K562 (cell line): ENCODE measurements at regions not wholly inside any gene's neighbourhood (a gene's known extent, or its start where the extent isn't known, plus 50 kb on each side); places are given as distances from the start of the nearest gene placed in this dataset.

Experiments used
- ATAC-seq: fragments of 200-7000 bp; cut with Tn5 transposase; 3 replicates; pipeline ENCODE4 v1.9.1; 2020; ENCODE audit warnings: moderate library complexity
- BruUV-seq: library from RNA; stranded (reverse); fragments of 400-500 nt; replicated peaks from 2 replicates; lab custom pipeline; 2021; lab: Mats Ljungman, UMichigan
- CTCF ChIA-PET: fragments of 300-600 bp; formaldehyde crosslinking; extraction: SDS; loops from one replicate; lab custom pipeline; 2021; ENCODE audit warnings: low intra/inter-chr PET ratio; lab: Yijun Ruan, JAX
- POLR2A ChIA-PET: fragments of 300-600, 350-650 bp; sonication (Branson Sonifier 250); formaldehyde crosslinking; extraction: SDS; loops from one replicate; lab custom pipeline; 2021; ENCODE audit warnings: antibody characterized with exemption, inconsistent platforms; lab: Yijun Ruan, JAX
- DNase-seq, 4 experiments: peaks; one replicate each; pipeline versions ENCODE4 v3.0.0 to v3.0.0-alpha.2; 2011 to 2018; ENCODE audit warnings: low spot score in 3 of 4, mixed read lengths in 3 of 4; ENCODE audit errors: extremely low read depth in 1 of 4
- FAIRE-seq: peaks from 2 replicates; lab custom pipeline; 2011; peaks lifted over from hg19 to GRCh38; lab: Jason Lieb, UNC
- H2AFZ ChIP-seq: 2 replicates; pipeline ENCODE4 v1.6.0; 2011; ENCODE audit warnings: low read depth, low read length, control low read depth, inconsistent platforms
- H3K27ac ChIP-seq: fragments of 200-600 bp; 3 replicates; pipeline ENCODE4 v1.8.0; 2011; ENCODE audit warnings: low read depth, mild to moderate bottlenecking, control low read depth, inconsistent platforms, low read length, moderate library complexity, mixed read lengths; ENCODE audit errors: extremely low read depth
- H3K27me3 ChIP-seq, 2 experiments: fragments of 300-600 bp in 1 of 2; 2 replicates in 1 of 2; 3 replicates in 1 of 2; pipeline versions ENCODE4 v1.6.0 to v1.8.0; 2011; ENCODE audit warnings: inconsistent platforms in 2 of 2, low read length in 2 of 2, mild to moderate bottlenecking in 1 of 2, mixed read lengths in 1 of 2, moderate library complexity in 1 of 2; ENCODE audit not compliant: control insufficient read depth in 2 of 2, insufficient read depth in 2 of 2
- H3K36me3 ChIP-seq: fragments of 300-600 bp; 3 replicates; pipeline ENCODE4 v1.8.0; 2011; ENCODE audit warnings: mild to moderate bottlenecking, low read length, inconsistent platforms; ENCODE audit not compliant: control insufficient read depth, insufficient read depth
- H3K4me1 ChIP-seq, 2 experiments: fragments of 200-600 bp in 1 of 2; replicated peaks in 1 of 2; 2 replicates in 1 of 2; 3 replicates in 1 of 2; pipeline versions ENCODE4 v1.5.1 to v1.8.0; 2011; ENCODE audit warnings: inconsistent platforms in 2 of 2, low read length in 2 of 2, mild to moderate bottlenecking in 1 of 2, mixed read lengths in 1 of 2, moderate library complexity in 1 of 2; ENCODE audit not compliant: control insufficient read depth in 2 of 2, insufficient read depth in 2 of 2
- H3K4me2 ChIP-seq: 2 replicates; pipeline ENCODE4 v1.6.1; 2011; ENCODE audit warnings: low read length, control low read depth, inconsistent platforms, mixed read lengths; ENCODE audit not compliant: insufficient read depth
- H3K4me3 ChIP-seq: fragments of 200-600 bp; sonication (generic), shearing (Covaris generic); 2 replicates; pipeline ENCODE4 v1.5.1; 2016; ENCODE audit warnings: control low read depth, inconsistent platforms
- H3K79me2 ChIP-seq: fragments of 200-600 bp; 3 replicates; pipeline ENCODE4 v1.8.0; 2011; ENCODE audit warnings: low read length, inconsistent platforms; ENCODE audit not compliant: control insufficient read depth, insufficient read depth
- H3K9ac ChIP-seq, 2 experiments: 2 replicates each; pipeline versions ENCODE4 v1.6.0 to v1.6.1; 2011; ENCODE audit warnings: low read depth in 2 of 2, low read length in 2 of 2, control low read depth in 1 of 2, inconsistent platforms in 1 of 2, mild to moderate bottlenecking in 1 of 2, mixed read lengths in 1 of 2; ENCODE audit not compliant: insufficient read depth in 1 of 2
- H3K9me1 ChIP-seq: one replicate; pipeline ENCODE4 v1.6.0; 2011; ENCODE audit warnings: inconsistent platforms, mild to moderate bottlenecking, low read length, moderate library complexity; ENCODE audit not compliant: control insufficient read depth, insufficient read depth
- H3K9me3 ChIP-seq: replicated peaks from 2 replicates; pipeline ENCODE4 v1.5.1; 2011; ENCODE audit warnings: low read depth, low read length, inconsistent platforms; ENCODE audit not compliant: control insufficient read depth, insufficient read depth
- H4K20me1 ChIP-seq: replicated peaks from 2 replicates; pipeline ENCODE4 v1.6.1; 2011; ENCODE audit warnings: low read length, inconsistent platforms, mixed read lengths; ENCODE audit not compliant: control insufficient read depth, insufficient read depth
- C11orf30 ChIP-seq: fragments of 450-650 bp; IDR thresholded peaks from 2 replicates; pipeline ENCODE4 v1.6.1; 2016; ENCODE audit warnings: low read depth, mild to moderate bottlenecking
- ERF ChIP-seq: fragments of 450-650 bp; formaldehyde crosslinking; IDR thresholded peaks from 2 replicates; pipeline ENCODE4 v1.4.0; 2020; ENCODE audit warnings: mild to moderate bottlenecking, mixed read lengths
- KLF1 ChIP-seq: fragments of 450-650 bp; IDR thresholded peaks from 2 replicates; pipeline ENCODE4 v1.6.1; 2016; ENCODE audit warnings: missing genetic modification characterization, missing compliant biosample characterization
- MAFF ChIP-seq: IDR thresholded peaks from 2 replicates; pipeline ENCODE4 v1.6.1; 2012; ENCODE audit warnings: low read length, improper control_type of control experiment
- MAFG ChIP-seq: fragments of 450-650 bp; conservative IDR thresholded peaks from 2 replicates; pipeline ENCODE4 v1.6.1; 2016; ENCODE audit warnings: missing genetic modification characterization, missing compliant biosample characterization
- NCOA4 ChIP-seq: fragments of 450-650 bp; IDR thresholded peaks from 2 replicates; pipeline ENCODE4 v1.6.1; 2018; ENCODE audit warnings: mild to moderate bottlenecking; ENCODE audit not compliant: partially characterized antibody
- ZNF316 ChIP-seq: fragments of 450-650 bp; IDR thresholded peaks from 2 replicates; pipeline ENCODE4 v1.6.1; 2016
- WGBS: fragments of 100-300 bp; shearing (Covaris generic); methylation state at CpG from one replicate; pipeline ENCODE4 v1.1.6; 2016; ENCODE audit warnings: low coverage, mixed read lengths; ENCODE audit not compliant: insufficient coverage; ENCODE audit errors: missing lambda C conversion rate; 5-methylcytosine and 5-hydroxymethylcytosine counted together
- in situ Hi-C: fragments of 300-500 bp; cut with MboI; formaldehyde crosslinking; loops from 4 replicates; pipeline ENCODE4 v1.15.0; 2018; ENCODE audit warnings: inconsistent platforms, mixed read lengths
- intact Hi-C: fragments of 100-400 bp; cut with micrococcal nuclease; formaldehyde crosslinking; loops from 2 replicates; pipeline ENCODE4 v1.14.2; 2022
- TF ChIP-seq, protein P1 (sequence below): fragments of 450-650 bp; formaldehyde crosslinking; IDR thresholded peaks from 2 replicates; pipeline ENCODE4 v1.4.0; 2022; ENCODE audit warnings: missing genetic modification characterization
- TF ChIP-seq, protein P2 (sequence below): fragments of 450-650 bp; formaldehyde crosslinking; conservative IDR thresholded peaks from 2 replicates; pipeline ENCODE4 v1.4.0; 2022; ENCODE audit warnings: mild to moderate bottlenecking, missing genetic modification characterization

DNA sequence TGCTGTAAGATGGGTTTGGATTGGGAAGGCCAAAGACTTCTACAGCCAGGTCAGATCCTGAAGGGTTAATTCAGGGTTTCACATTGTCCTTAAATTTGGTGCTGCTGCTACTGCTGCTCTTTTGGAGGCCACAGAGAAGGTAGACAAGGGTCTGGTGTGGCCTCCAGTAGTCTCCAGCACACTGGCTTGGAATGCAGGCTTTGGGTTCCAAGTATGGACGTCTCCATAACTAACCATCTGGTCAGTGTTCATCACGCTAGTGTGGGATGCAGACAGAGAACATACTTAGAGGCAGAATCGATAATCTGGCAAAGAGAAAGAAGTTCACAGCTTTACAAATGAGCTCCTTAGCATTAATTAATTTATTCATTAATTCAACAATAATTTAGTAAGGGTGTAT lies 154.1 kb downstream of the ZBTB18 start:
- WGBS, result 0% methylated on average over 3 of the region's 3 CpGs
- no peak overlapping the region for H3K4me2 ChIP-seq
- ATAC-seq (no peak), FAIRE-seq (no peak), DNase-seq (no peak)
- H2AFZ ChIP-seq, result no peak overlapping the region
- H3K79me2 ChIP-seq, result no peaks in the 10 kb centered on the region
- no peaks in the 10 kb centered on the region for H3K9me3 ChIP-seq
- no peaks in the 10 kb centered on the region for H3K36me3 ChIP-seq
- POLR2A ChIA-PET, result no interaction called here
- intact Hi-C loops (no loop called here), in situ Hi-C loops (no loop called here)
- no peaks in the 10 kb centered on the region for H3K4me1 ChIP-seq
- no peak overlapping the region for H3K27ac ChIP-seq
- H4K20me1 ChIP-seq, result no peaks in the 10 kb centered on the region
- TF ChIP-seq, protein P1, sequence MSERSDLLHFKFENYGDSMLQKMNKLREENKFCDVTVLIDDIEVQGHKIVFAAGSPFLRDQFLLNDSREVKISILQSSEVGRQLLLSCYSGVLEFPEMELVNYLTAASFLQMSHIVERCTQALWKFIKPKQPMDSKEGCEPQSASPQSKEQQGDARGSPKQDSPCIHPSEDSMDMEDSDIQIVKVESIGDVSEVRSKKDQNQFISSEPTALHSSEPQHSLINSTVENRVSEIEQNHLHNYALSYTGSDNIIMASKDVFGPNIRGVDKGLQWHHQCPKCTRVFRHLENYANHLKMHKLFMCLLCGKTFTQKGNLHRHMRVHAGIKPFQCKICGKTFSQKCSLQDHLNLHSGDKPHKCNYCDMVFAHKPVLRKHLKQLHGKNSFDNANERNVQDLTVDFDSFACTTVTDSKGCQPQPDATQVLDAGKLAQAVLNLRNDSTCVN (CRISPR knock-in tag), result no peak
- TF ChIP-seq KLF1 (tag), result no peak
- no peak for TF ChIP-seq ERF
- H3K27me3 ChIP-seq, result peaks cover 36 to 60% of the 10 kb centered on the region in 2 experiments
- H3K4me3 ChIP-seq, result no peak overlapping the region
- H3K9ac ChIP-seq, result no peak overlapping the region
- BruUV-seq, result no TSS peak
- CTCF ChIA-PET, result no interaction called here
- H3K9me1 ChIP-seq, result no peaks in the 10 kb centered on the region

DNA sequence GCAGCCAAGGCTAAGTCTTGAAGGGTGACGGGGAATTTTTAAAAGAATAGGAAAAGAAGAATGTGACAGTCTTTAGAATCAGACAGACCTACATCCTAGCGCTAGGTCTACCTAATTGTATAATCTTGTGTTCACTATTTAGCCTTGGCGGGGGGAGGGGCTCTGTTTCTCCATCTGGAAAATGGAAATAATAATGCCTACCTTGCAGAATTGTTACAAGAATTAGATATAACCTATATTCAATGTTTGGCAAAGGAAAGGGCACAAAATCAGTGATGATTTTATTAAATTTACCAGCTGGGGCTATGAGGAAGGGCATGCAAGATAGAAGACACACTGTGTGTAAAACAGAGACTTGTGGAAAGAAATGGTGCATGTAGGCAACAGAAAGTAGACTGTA lies 154.8 kb downstream of the ZBTB18 start:
- Histone ChIP-seq H3K4me1 (peaks cover 0 to 2% of the 10 kb centered on the region in 2 experiments; a peak in 1 of 5 replicates), H3K27me3 (peaks cover 30 to 57% of the 10 kb centered on the region in 2 experiments), H3K9ac (no peak overlapping the region), H3K79me2 (no peaks in the 10 kb centered on the region), H3K9me1 (no peaks in the 10 kb centered on the region), H3K4me2 (no peak overlapping the region), H3K9me3 (no peaks in the 10 kb centered on the region), H4K20me1 (no peaks in the 10 kb centered on the region), H3K27ac (no peak overlapping the region), H2AFZ (no peak overlapping the region), H3K36me3 (no peaks in the 10 kb centered on the region), H3K4me3 (no peak overlapping the region)
- ChIA-PET POLR2A (no interaction called here), CTCF (no interaction called here)
- ATAC-seq (no peak), DNase-seq (no peak), FAIRE-seq (no peak)
- intact Hi-C loops (no loop called here), in situ Hi-C loops (no loop called here)
- no TSS peak for BruUV-seq
- 0% methylated on average over 3 of the region's 3 CpGs for WGBS
- peak; percentile 43; the same call in 1 of the 2 replicates for TF ChIP-seq MAFF
- TF ChIP-seq C11orf30, result peak; percentile 44; the same call in 1 of the 2 replicates
- TF ChIP-seq ZNF316, result peak; percentile 70
- TF ChIP-seq, protein P2, sequence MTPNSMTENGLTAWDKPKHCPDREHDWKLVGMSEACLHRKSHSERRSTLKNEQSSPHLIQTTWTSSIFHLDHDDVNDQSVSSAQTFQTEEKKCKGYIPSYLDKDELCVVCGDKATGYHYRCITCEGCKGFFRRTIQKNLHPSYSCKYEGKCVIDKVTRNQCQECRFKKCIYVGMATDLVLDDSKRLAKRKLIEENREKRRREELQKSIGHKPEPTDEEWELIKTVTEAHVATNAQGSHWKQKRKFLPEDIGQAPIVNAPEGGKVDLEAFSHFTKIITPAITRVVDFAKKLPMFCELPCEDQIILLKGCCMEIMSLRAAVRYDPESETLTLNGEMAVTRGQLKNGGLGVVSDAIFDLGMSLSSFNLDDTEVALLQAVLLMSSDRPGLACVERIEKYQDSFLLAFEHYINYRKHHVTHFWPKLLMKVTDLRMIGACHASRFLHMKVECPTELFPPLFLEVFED, result no peak
- TF ChIP-seq MAFG (tag), result peak; percentile 44; the same call in 1 of the 2 replicates
- no peak for TF ChIP-seq NCOA4
